ENCODE measurements at regions not wholly inside any gene's neighbourhood (a gene's known extent, or its start where the extent isn't known, plus 50 kb on each side); places are given as distances from the start of the nearest gene placed in this dataset.

GRCh38 chr4:18194278-18194677 is 172.7 kb upstream of the LCORL start (continued):
- TF ChIP-seq IRF3 (IDR thresholded peaks at IDR 0.05; ENCODE audit: low read depth, low read length): no peak
- TF ChIP-seq RAD21 (IDR thresholded peaks at IDR 0.05; ENCODE audit: low read length): no peak
- TF ChIP-seq NFIC (IDR thresholded peaks at IDR 0.05; ENCODE audit: borderline replicate concordance): no peak
- TF ChIP-seq TCF12 (IDR thresholded peaks at IDR 0.05): no peak
- TF ChIP-seq YY1 (IDR thresholded peaks at IDR 0.05; ENCODE audit: low read depth): no peak

- H3F3A ChIP-seq (replicated peaks; ENCODE audit: insufficient read depth): no peaks in the 10 kb centered on the region
- POLR2A ChIA-PET: no interaction called here
- 4% methylated on average over 3 of the region's 3 CpGs for WGBS (ENCODE audit: low lambda C conversion rate)
Observed at GRCh38 chr4:18192901-18193300, 171.3 kb upstream of the LCORL start.

More at GRCh38 chr4:18192901-18193300, 171.3 kb upstream of the LCORL start:
- DNase-seq: no peak
- Histone ChIP-seq H2AFZ (ENCODE audit: low read depth) (no peak overlapping the region), H3K27me3 (ENCODE audit: insufficient read depth) (no peaks in the 10 kb centered on the region), H3K4me3 (ENCODE audit: low read depth in 2 of 2, low read length in 1 of 2) (no peak overlapping the region), H3K9me3 (no peaks in the 10 kb centered on the region), H3K9ac (no peak overlapping the region), H3K79me2 (ENCODE audit: insufficient read depth) (no peaks in the 10 kb centered on the region), H3K27ac (ENCODE audit: low read depth in 2 of 2, low read length in 1 of 2) (no peak overlapping the region), H3K4me1 (ENCODE audit: control insufficient read depth in 1 of 2, insufficient read depth in 2 of 2, low read depth in 1 of 2, low read length in 1 of 2) (no peaks in the 10 kb centered on the region; a peak in 1 of 4 replicates), H4K20me1 (ENCODE audit: insufficient read depth) (no peaks in the 10 kb centered on the region), H3K36me3 (replicated peaks in 1 of 2; ENCODE audit: control insufficient read depth in 1 of 2, insufficient read depth in 2 of 2, low read length in 1 of 2) (no peaks in the 10 kb centered on the region), H3K9me2 (no peaks in the 10 kb centered on the region), H3K4me2 (no peak overlapping the region)
- TF ChIP-seq YY1 (IDR thresholded peaks at IDR 0.05; ENCODE audit: low read depth) (no peak), ELF1 (IDR thresholded peaks at IDR 0.05) (no peak), TCF12 (IDR thresholded peaks at IDR 0.05) (no peak), MAX (IDR thresholded peaks at IDR 0.05; ENCODE audit: low read depth) (no peak), EP300 (IDR thresholded peaks at IDR 0.05; ENCODE audit: borderline replicate concordance in 1 of 2, low read depth in 1 of 2, low read length in 1 of 2) (no peak), RFX5 (IDR thresholded peaks at IDR 0.05; ENCODE audit: low read length) (no peak), RAD21 (IDR thresholded peaks at IDR 0.05; ENCODE audit: low read length) (no peak), USF1 (IDR thresholded peaks at IDR 0.05; ENCODE audit: borderline replicate concordance, low read depth) (no peak), ZBTB33 (IDR thresholded peaks at IDR 0.05; ENCODE audit: borderline replicate concordance, low read depth) (no peak), RXRA (IDR thresholded peaks at IDR 0.05; ENCODE audit: borderline replicate concordance, low read depth) (no peak), USF2 (IDR thresholded peaks at IDR 0.05; ENCODE audit: borderline replicate concordance, low read depth, low read length) (no peak)
- CTCF ChIA-PET: no interaction called here

Measured in SK-N-SH (cell line).